ENCODE measurements at regions not wholly inside any gene's neighbourhood (a gene's known extent, or its start where the extent isn't known, plus 50 kb on each side); places are given as distances from the start of the nearest gene placed in this dataset.

DNA sequence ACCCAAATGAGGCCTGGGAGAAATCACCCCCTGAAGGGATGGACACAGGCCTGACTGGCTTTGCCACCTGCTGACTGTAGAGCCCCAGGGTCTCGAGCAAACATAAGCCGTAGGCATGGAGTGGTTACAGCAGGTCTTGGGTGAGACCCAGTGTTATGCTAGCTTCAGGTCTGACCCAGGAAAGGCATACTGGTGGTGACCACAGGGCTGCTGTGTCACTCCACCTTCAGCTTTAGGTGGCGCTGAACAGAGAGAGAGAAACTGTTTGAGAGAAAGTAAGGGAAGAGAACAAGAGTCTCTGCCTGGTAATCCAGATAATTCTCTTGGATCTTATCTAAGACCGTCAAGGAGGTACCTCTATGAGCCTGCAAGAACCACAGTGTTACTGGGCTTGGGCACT, 1544.2 kb upstream of the TMEFF2 start:
- H3K4me1 ChIP-seq (ENCODE audit: control insufficient read depth, insufficient read depth, low read length), result no peaks in the 10 kb centered on the region
- H3K27ac ChIP-seq (ENCODE audit: low read length), result no peak overlapping the region
- DNase-seq (ENCODE audit: low read depth, low spot score), result no peak
- WGBS (ENCODE audit: insufficient coverage, insufficient read length), result no CpG with 5 or more reads among the region's 4 CpGs
- no peaks in the 10 kb centered on the region for H3K36me3 ChIP-seq (ENCODE audit: control insufficient read depth, insufficient read depth, low read length)
- no peaks in the 10 kb centered on the region for H3K9me3 ChIP-seq (ENCODE audit: control insufficient read depth, insufficient read depth, low read length)
- no peaks in the 10 kb centered on the region for H3K27me3 ChIP-seq (ENCODE audit: control insufficient read depth, insufficient read depth, low read length)
- H3K4me3 ChIP-seq (ENCODE audit: low read length), result no peak overlapping the region

- no peaks in the 10 kb centered on the region for H3K4me1 ChIP-seq (ENCODE audit: control insufficient read depth, insufficient read depth, low read length)
- no peaks in the 10 kb centered on the region for H3K9me3 ChIP-seq (ENCODE audit: control insufficient read depth, insufficient read depth, low read length)
- no peak for DNase-seq (ENCODE audit: low read depth, low spot score)
- H3K27me3 ChIP-seq (ENCODE audit: control insufficient read depth, insufficient read depth, low read length), result no peaks in the 10 kb centered on the region
- H3K36me3 ChIP-seq (ENCODE audit: control insufficient read depth, insufficient read depth, low read length), result no peaks in the 10 kb centered on the region
- no peak overlapping the region for H3K4me3 ChIP-seq (ENCODE audit: low read length)
- no peak overlapping the region for H3K27ac ChIP-seq (ENCODE audit: low read length)
Observed at GRCh38 chr2:193712912-193713311, 1518.2 kb upstream of the TMEFF2 start.

DNA sequence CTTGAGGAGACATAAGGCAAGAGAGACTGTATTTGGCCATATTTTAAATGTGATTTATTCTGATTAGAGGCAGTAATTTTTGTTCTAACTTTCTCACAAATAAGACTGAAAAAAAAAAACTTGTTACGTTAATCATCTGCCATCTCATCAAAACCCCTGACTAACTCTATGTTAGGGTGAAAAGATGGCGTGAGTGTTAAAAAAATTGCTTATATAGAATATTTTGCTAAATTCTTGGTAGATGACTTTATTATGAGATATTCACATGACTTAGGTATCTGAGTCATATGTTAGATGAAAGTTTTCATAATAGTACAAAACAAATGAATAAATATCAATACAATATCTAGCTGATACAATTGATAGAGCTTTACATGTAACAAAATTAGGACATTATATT, 1508.7 kb upstream of the TMEFF2 start:
- Histone ChIP-seq H3K27ac (ENCODE audit: low read length) (no peak overlapping the region), H3K27me3 (ENCODE audit: control insufficient read depth, insufficient read depth, low read length) (no peaks in the 10 kb centered on the region), H3K4me3 (ENCODE audit: low read length) (no peak overlapping the region), H3K4me1 (ENCODE audit: control insufficient read depth, insufficient read depth, low read length) (no peaks in the 10 kb centered on the region), H3K9me3 (ENCODE audit: control insufficient read depth, insufficient read depth, low read length) (no peaks in the 10 kb centered on the region), H3K36me3 (ENCODE audit: control insufficient read depth, insufficient read depth, low read length) (no peaks in the 10 kb centered on the region)
- WGBS (ENCODE audit: insufficient coverage, insufficient read length), result no CpG with 5 or more reads among the region's 2 CpGs
- DNase-seq (ENCODE audit: low read depth, low spot score), result no peak

DNA sequence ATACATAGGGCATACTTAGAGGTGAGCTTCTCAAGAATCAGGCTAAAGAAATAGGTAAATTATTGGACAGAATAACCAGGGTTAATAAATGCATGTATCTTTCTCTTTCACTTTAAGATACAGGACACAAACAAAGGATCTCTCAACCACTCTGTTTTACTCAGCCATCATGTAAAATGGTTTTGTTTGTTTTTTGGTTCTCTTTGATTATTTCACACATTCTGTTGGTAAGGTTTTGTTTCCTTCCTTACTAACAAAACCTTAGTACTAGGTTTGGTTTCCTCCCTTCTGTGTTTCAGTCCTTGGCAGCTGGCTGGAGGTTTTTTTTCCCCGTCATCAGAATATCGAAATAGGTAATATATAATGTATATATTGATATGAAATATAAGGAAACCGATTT, 1506.8 kb upstream of the TMEFF2 start:
- Histone ChIP-seq H3K36me3 (ENCODE audit: control insufficient read depth, insufficient read depth, low read length) (no peaks in the 10 kb centered on the region), H3K4me1 (ENCODE audit: control insufficient read depth, insufficient read depth, low read length) (no peaks in the 10 kb centered on the region), H3K4me3 (ENCODE audit: low read length) (no peak overlapping the region), H3K27ac (ENCODE audit: low read length) (no peak overlapping the region), H3K27me3 (ENCODE audit: control insufficient read depth, insufficient read depth, low read length) (no peaks in the 10 kb centered on the region), H3K9me3 (ENCODE audit: control insufficient read depth, insufficient read depth, low read length) (no peaks in the 10 kb centered on the region)
- 100% methylated on average over 1 of the region's 3 CpGs for WGBS (ENCODE audit: insufficient coverage, insufficient read length)
- DNase-seq (ENCODE audit: low read depth, low spot score), result no peak

- no peak overlapping the region for H3K27ac ChIP-seq (ENCODE audit: low read length)
- no peaks in the 10 kb centered on the region for H3K4me1 ChIP-seq (ENCODE audit: control insufficient read depth, insufficient read depth, low read length)
- H3K9me3 ChIP-seq (ENCODE audit: control insufficient read depth, insufficient read depth, low read length), result no peaks in the 10 kb centered on the region
- no CpG with 5 or more reads among the region's 1 CpG for WGBS (ENCODE audit: insufficient coverage, insufficient read length)
- DNase-seq (ENCODE audit: low read depth, low spot score), result no peak
- no peak overlapping the region for H3K4me3 ChIP-seq (ENCODE audit: low read length)
- H3K36me3 ChIP-seq (ENCODE audit: control insufficient read depth, insufficient read depth, low read length), result no peaks in the 10 kb centered on the region
- no peaks in the 10 kb centered on the region for H3K27me3 ChIP-seq (ENCODE audit: control insufficient read depth, insufficient read depth, low read length)
Observed at GRCh38 chr2:193695367-193695766, 1500.6 kb upstream of the TMEFF2 start.

DNA sequence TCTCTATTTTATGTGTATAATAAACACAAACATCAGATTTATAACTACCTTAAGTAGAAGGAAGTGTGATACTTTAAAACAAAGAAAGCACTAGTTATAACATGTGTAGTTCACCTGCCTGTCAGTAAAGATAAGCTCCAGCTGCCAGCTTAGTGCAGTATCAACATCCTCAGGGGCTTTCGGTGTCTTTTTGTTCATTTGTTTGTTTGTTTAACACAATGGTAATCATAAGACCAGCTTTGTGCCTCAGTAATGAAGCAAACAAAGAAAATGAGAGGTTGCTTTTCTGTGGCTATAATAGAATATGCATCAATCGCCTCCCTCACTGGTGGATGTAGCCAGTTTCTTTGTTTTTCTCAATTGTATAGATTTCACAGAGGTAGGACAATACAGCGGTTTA, 1499.0 kb upstream of the TMEFF2 start:
- Histone ChIP-seq H3K27me3 (ENCODE audit: control insufficient read depth, insufficient read depth, low read length) (no peaks in the 10 kb centered on the region), H3K4me3 (ENCODE audit: low read length) (no peak overlapping the region), H3K9me3 (ENCODE audit: control insufficient read depth, insufficient read depth, low read length) (no peaks in the 10 kb centered on the region), H3K4me1 (ENCODE audit: control insufficient read depth, insufficient read depth, low read length) (no peaks in the 10 kb centered on the region), H3K36me3 (ENCODE audit: control insufficient read depth, insufficient read depth, low read length) (no peaks in the 10 kb centered on the region), H3K27ac (ENCODE audit: low read length) (no peak overlapping the region)
- WGBS (ENCODE audit: insufficient coverage, insufficient read length), result no CpG with 5 or more reads among the region's 3 CpGs
- DNase-seq (ENCODE audit: low read depth, low spot score), result no peak

DNA sequence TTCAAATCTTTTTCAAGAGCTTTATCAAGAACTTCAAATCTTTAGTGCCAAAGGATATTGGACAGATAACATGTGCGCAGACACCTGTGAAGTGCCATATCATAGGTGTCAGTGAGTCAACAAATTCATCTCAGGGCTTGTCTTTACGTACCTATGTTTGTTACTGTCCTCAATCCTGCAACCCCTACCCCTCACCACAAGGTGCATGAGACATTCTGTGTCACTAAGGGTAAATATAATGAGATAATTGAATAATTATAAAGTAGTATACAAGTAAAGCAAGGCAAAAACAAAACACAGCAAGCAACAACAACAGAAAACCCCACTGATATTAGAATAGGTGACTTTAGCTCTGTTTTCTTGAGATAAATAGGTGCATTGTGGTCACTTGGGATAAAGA, 1495.8 kb upstream of the TMEFF2 start:
- no peaks in the 10 kb centered on the region for H3K27me3 ChIP-seq (ENCODE audit: control insufficient read depth, insufficient read depth, low read length)
- no peak for DNase-seq (ENCODE audit: low read depth, low spot score)
- no peak overlapping the region for H3K4me3 ChIP-seq (ENCODE audit: low read length)
- H3K4me1 ChIP-seq (ENCODE audit: control insufficient read depth, insufficient read depth, low read length), result no peaks in the 10 kb centered on the region
- no peaks in the 10 kb centered on the region for H3K9me3 ChIP-seq (ENCODE audit: control insufficient read depth, insufficient read depth, low read length)
- H3K36me3 ChIP-seq (ENCODE audit: control insufficient read depth, insufficient read depth, low read length), result no peaks in the 10 kb centered on the region
- H3K27ac ChIP-seq (ENCODE audit: low read length), result no peak overlapping the region
- no CpG with 5 or more reads among the region's 2 CpGs for WGBS (ENCODE audit: insufficient coverage, insufficient read length)

GRCh38 chr2:193687195-193687594, 1492.5 kb upstream of the TMEFF2 start:
- WGBS (ENCODE audit: insufficient coverage, insufficient read length), result no CpG with 5 or more reads among the region's 4 CpGs
- no peaks in the 10 kb centered on the region for H3K27me3 ChIP-seq (ENCODE audit: control insufficient read depth, insufficient read depth, low read length)
- H3K9me3 ChIP-seq (ENCODE audit: control insufficient read depth, insufficient read depth, low read length), result no peaks in the 10 kb centered on the region
- no peak overlapping the region for H3K27ac ChIP-seq (ENCODE audit: low read length)
- DNase-seq (ENCODE audit: low read depth, low spot score), result no peak
- no peak overlapping the region for H3K4me3 ChIP-seq (ENCODE audit: low read length)
- H3K4me1 ChIP-seq (ENCODE audit: control insufficient read depth, insufficient read depth, low read length), result no peaks in the 10 kb centered on the region
- H3K36me3 ChIP-seq (ENCODE audit: control insufficient read depth, insufficient read depth, low read length), result no peaks in the 10 kb centered on the region

- Histone ChIP-seq H3K27ac (ENCODE audit: low read length) (no peak overlapping the region), H3K9me3 (ENCODE audit: control insufficient read depth, insufficient read depth, low read length) (no peaks in the 10 kb centered on the region), H3K4me3 (ENCODE audit: low read length) (no peak overlapping the region), H3K36me3 (ENCODE audit: control insufficient read depth, insufficient read depth, low read length) (no peaks in the 10 kb centered on the region), H3K4me1 (ENCODE audit: control insufficient read depth, insufficient read depth, low read length) (peaks cover 1% of the 10 kb centered on the region; the same call in 1 of the 2 replicates), H3K27me3 (ENCODE audit: control insufficient read depth, insufficient read depth, low read length) (no peaks in the 10 kb centered on the region)
- no peak for DNase-seq (ENCODE audit: low read depth, low spot score)
- no CpG with 5 or more reads among the region's 1 CpG for WGBS (ENCODE audit: insufficient coverage, insufficient read length)
Observed at GRCh38 chr2:193679847-193680246, 1485.1 kb upstream of the TMEFF2 start.

- Histone ChIP-seq H3K27ac (ENCODE audit: low read length) (no peak overlapping the region), H3K27me3 (ENCODE audit: control insufficient read depth, insufficient read depth, low read length) (no peaks in the 10 kb centered on the region), H3K4me3 (ENCODE audit: low read length) (no peak overlapping the region), H3K36me3 (ENCODE audit: control insufficient read depth, insufficient read depth, low read length) (no peaks in the 10 kb centered on the region), H3K4me1 (ENCODE audit: control insufficient read depth, insufficient read depth, low read length) (no peaks in the 10 kb centered on the region), H3K9me3 (ENCODE audit: control insufficient read depth, insufficient read depth, low read length) (no peaks in the 10 kb centered on the region)
- no CpG with 5 or more reads among the region's 1 CpG for WGBS (ENCODE audit: insufficient coverage, insufficient read length)
- DNase-seq (ENCODE audit: low read depth, low spot score), result no peak
Observed at GRCh38 chr2:193670478-193670877, 1475.7 kb upstream of the TMEFF2 start.

DNA sequence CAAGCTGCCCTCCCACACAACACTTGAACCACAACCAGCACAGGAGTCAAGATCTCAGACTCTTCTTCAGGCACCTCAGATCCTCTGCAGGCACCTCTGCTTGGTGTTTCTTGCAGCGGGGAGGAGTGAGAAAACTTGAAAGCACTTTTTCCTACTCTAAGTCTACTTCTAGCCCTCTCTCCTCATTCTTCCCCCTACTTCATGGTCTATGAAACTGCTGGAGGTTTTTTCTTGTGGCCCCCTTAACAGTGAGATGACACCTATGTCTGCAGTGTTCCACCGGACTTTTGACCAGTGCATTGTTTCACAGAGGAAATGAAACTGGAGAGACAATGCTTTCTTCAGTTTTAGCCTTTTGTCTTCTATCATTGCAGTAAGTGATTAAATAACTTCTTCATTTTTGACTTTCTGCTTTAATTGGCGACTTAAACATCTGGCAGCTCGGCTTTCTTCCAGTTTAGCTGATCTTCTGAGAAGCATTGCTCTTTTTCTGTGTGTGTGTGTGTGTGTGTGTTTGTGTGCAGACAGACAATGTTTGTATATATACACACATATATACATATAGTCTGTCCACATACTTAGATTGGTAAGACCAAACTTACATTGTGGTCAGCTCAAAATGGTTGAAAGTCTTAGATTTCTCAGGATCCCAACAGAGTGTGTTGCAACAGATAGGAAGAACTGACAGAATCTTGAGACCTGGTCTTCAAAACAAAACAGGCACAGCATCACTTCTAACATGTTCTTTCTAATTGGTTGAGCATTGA, 1474.0 kb upstream of the TMEFF2 start:
- no CpG with 5 or more reads among the region's 4 CpGs for WGBS (ENCODE audit: insufficient coverage, insufficient read length)
- no peaks in the 10 kb centered on the region for H3K4me1 ChIP-seq (ENCODE audit: control insufficient read depth, insufficient read depth, low read length)
- H3K27me3 ChIP-seq (ENCODE audit: control insufficient read depth, insufficient read depth, low read length), result no peaks in the 10 kb centered on the region
- H3K27ac ChIP-seq (ENCODE audit: low read length), result no peak overlapping the region
- no peaks in the 10 kb centered on the region for H3K36me3 ChIP-seq (ENCODE audit: control insufficient read depth, insufficient read depth, low read length)
- H3K9me3 ChIP-seq (ENCODE audit: control insufficient read depth, insufficient read depth, low read length), result no peaks in the 10 kb centered on the region
- no peak overlapping the region for H3K4me3 ChIP-seq (ENCODE audit: low read length)
- no peak for DNase-seq (ENCODE audit: low read depth, low spot score)

Measured in iPS DF 6.9 (cell line).